HEK293 (cell line): ENCODE measurements at regions not wholly inside any gene's neighbourhood (a gene's known extent, or its start where the extent isn't known, plus 50 kb on each side); places are given as distances from the start of the nearest gene placed in this dataset.

ENCODE experiments used
- CTCF ChIA-PET: fragments of 350-600 bp; formaldehyde crosslinking; extraction: SDS; loops from one replicate; lab custom pipeline; 2021; ENCODE audit warnings: antibody characterized with exemption; lab: Yijun Ruan, JAX
- POLR2A ChIA-PET: fragments of 300-600 bp; formaldehyde crosslinking; extraction: SDS; loops from one replicate; lab custom pipeline; 2020; ENCODE audit warnings: antibody characterized with exemption, inconsistent platforms; lab: Yijun Ruan, JAX
- H3K27ac ChIP-seq: fragments of 200-500 bp; sonication (Bioruptor generic); 2 replicates; pipeline ENCODE4 v1.5.1; 2014; ENCODE audit warnings: low read depth, low read length, control low read depth, inconsistent platforms; ENCODE audit errors: extremely low read depth
- H3K36me3 ChIP-seq, 2 experiments: fragments of 200-500 bp in 1 of 2; sonication (Bioruptor generic) in 1 of 2; 1 replicate in 1 of 2; 2 replicates in 1 of 2; pipeline ENCODE4 v1.5.1; 2014 to 2017; ENCODE audit warnings: inconsistent platforms in 2 of 2, low read length in 2 of 2; ENCODE audit not compliant: control insufficient read depth in 2 of 2, insufficient read depth in 1 of 2
- H3K4me1 ChIP-seq: fragments of 200-500 bp; sonication (Bioruptor generic); 2 replicates; pipeline ENCODE4 v1.5.1; 2014; ENCODE audit warnings: mild to moderate bottlenecking, low read length, inconsistent platforms; ENCODE audit not compliant: control insufficient read depth, insufficient read depth
- H3K4me3 ChIP-seq: 2 replicates; pipeline ENCODE4 v1.5.1; 2011; ENCODE audit warnings: low read depth, mild to moderate bottlenecking, control low read depth, low read length, moderate library complexity
- H3K9me3 ChIP-seq: fragments of 200-500 bp; sonication (Bioruptor generic); 2 replicates; pipeline ENCODE4 v1.5.1; 2014; ENCODE audit warnings: low read depth, low read length, inconsistent platforms; ENCODE audit not compliant: control insufficient read depth, insufficient read depth
- HOXA7 ChIP-seq: sonication (generic); formaldehyde crosslinking; IDR thresholded peaks from 2 replicates; pipeline ENCODE4 v1.8.1; 2022; ENCODE audit warnings: missing genetic modification reagents, borderline replicate concordance
- SCRT1 ChIP-seq: fragments of 450-650 bp; formaldehyde crosslinking; IDR thresholded peaks from 2 replicates; pipeline ENCODE4 v1.5.1; 2016; ENCODE audit warnings: missing biosample characterization, missing genetic modification characterization, borderline replicate concordance
- SP7 ChIP-seq: fragments of 450-650 bp; formaldehyde crosslinking; IDR thresholded peaks from 2 replicates; pipeline ENCODE4 v1.5.1; 2016; ENCODE audit warnings: missing biosample characterization, missing genetic modification characterization
- YY2 ChIP-seq: fragments of 450-650 bp; formaldehyde crosslinking; IDR thresholded peaks from 2 replicates; pipeline ENCODE4 v1.5.1; 2016; ENCODE audit warnings: missing biosample characterization, missing genetic modification characterization
- ZNF114 ChIP-seq: fragments of 450-650 bp; formaldehyde crosslinking; IDR thresholded peaks from 2 replicates; pipeline ENCODE4 v1.5.0; 2017; ENCODE audit warnings: missing biosample characterization, missing genetic modification characterization
- ZNF175 ChIP-seq: fragments of 450-650 bp; formaldehyde crosslinking; IDR thresholded peaks from 2 replicates; pipeline ENCODE4 v1.5.1; 2016; ENCODE audit warnings: missing biosample characterization, missing genetic modification characterization
- ZNF184 ChIP-seq: fragments of 450-650 bp; IDR thresholded peaks from 2 replicates; pipeline ENCODE4 v1.5.1; 2018; ENCODE audit warnings: missing biosample characterization, mild to moderate bottlenecking, missing genetic modification characterization
- ZNF221 ChIP-seq: fragments of 450-650 bp; formaldehyde crosslinking; IDR thresholded peaks from 2 replicates; pipeline ENCODE4 v1.5.1; 2017; ENCODE audit warnings: missing biosample characterization, missing genetic modification characterization, borderline replicate concordance
- ZNF600 ChIP-seq: fragments of 450-650 bp; formaldehyde crosslinking; IDR thresholded peaks from 2 replicates; pipeline ENCODE4 v1.5.1; 2016; ENCODE audit warnings: missing biosample characterization, missing genetic modification characterization
- ZNF623 ChIP-seq: fragments of 450-650 bp; formaldehyde crosslinking; IDR thresholded peaks from 2 replicates; pipeline ENCODE4 v1.5.1; 2016; ENCODE audit warnings: missing biosample characterization, missing genetic modification characterization
- ZSCAN16 ChIP-seq: fragments of 450-650 bp; formaldehyde crosslinking; IDR thresholded peaks from 2 replicates; pipeline ENCODE4 v1.5.1; 2016; ENCODE audit warnings: missing biosample characterization, missing genetic modification characterization
- TF ChIP-seq, protein P1 (sequence below): fragments of 450-650 bp; formaldehyde crosslinking; conservative IDR thresholded peaks from 2 replicates; pipeline ENCODE4 v1.5.1; 2016; ENCODE audit warnings: low read depth, missing biosample characterization, missing genetic modification characterization
- TF ChIP-seq, protein P2 (sequence below): fragments of 450-650 bp; formaldehyde crosslinking; IDR thresholded peaks from 2 replicates; pipeline ENCODE4 v1.5.1; 2016; ENCODE audit warnings: missing biosample characterization, missing genetic modification characterization, borderline replicate concordance
- TF ChIP-seq, protein P3 (sequence below): fragments of 450-650 bp; formaldehyde crosslinking; IDR thresholded peaks from 2 replicates; pipeline ENCODE4 v1.5.1; 2017; ENCODE audit warnings: missing biosample characterization, missing genetic modification characterization
- TF ChIP-seq, protein P4 (sequence below): fragments of 450-650 bp; formaldehyde crosslinking; IDR thresholded peaks from 2 replicates; pipeline ENCODE4 v1.5.1; 2017; ENCODE audit warnings: missing biosample characterization, missing genetic modification characterization
- TF ChIP-seq, protein P5 (sequence below): fragments of 450-650 bp; formaldehyde crosslinking; IDR thresholded peaks from 2 replicates; pipeline ENCODE4 v1.5.1; 2016; ENCODE audit warnings: missing biosample characterization, missing genetic modification characterization

DNA sequence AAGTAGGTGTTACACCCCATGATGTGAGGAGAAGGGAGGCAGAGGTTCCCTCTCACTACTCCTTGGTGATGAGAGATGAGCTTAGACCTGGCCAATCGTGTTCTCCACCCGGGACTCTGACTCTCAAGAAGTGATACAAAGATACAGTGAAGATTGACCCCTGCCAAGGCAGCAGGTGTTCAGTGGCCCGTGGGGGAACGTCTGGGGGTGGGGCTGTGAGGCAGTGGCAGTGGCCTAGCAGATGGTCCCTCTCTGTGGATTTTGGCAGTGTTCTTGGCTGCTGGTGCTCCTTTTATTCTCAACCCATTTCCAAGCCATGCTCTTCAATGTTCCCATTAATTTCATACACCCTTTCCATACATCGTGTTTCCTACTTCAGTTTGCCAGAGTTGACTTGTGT, 120.4 kb upstream of the NEDD4L start (continued):
- TF ChIP-seq ZSCAN16: no peak
- TF ChIP-seq ZNF221 (tag by site-specific recombination): no peak
- TF ChIP-seq, all 188 proteins: peak for 0

DNA sequence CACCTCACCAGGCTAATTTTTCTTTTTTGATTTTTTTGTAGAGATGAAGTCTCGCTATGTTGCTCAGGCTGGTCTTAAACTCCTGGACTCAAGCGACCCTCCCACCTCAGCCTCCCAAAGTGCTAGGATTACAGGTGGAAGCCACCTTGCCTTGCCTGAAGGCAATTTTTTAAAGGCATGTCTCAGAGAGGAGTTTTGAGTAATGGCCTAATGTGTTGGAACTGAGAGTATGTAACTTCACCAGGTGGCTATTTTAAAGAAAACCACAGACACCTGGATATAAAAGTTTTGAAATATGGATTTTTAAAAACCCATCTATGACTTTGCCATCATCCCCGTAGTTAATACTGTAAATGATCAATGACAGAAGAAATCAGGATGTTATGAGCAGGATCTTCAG, 119.8 kb upstream of the ATP8B1 start:
- Histone ChIP-seq H3K36me3 (no peaks in the 10 kb centered on the region), H3K9me3 (no peaks in the 10 kb centered on the region), H3K4me1 (no peaks in the 10 kb centered on the region), H3K27ac (no peak overlapping the region), H3K4me3 (no peak overlapping the region)
- ChIA-PET CTCF (interaction anchor here (0.6 kb wide), 1 partner anchor 921 kb away, joined by 3 read pairs; no protein-coding TSS in a partner anchor), POLR2A (no interaction called here)
- TF ChIP-seq, protein P1, sequence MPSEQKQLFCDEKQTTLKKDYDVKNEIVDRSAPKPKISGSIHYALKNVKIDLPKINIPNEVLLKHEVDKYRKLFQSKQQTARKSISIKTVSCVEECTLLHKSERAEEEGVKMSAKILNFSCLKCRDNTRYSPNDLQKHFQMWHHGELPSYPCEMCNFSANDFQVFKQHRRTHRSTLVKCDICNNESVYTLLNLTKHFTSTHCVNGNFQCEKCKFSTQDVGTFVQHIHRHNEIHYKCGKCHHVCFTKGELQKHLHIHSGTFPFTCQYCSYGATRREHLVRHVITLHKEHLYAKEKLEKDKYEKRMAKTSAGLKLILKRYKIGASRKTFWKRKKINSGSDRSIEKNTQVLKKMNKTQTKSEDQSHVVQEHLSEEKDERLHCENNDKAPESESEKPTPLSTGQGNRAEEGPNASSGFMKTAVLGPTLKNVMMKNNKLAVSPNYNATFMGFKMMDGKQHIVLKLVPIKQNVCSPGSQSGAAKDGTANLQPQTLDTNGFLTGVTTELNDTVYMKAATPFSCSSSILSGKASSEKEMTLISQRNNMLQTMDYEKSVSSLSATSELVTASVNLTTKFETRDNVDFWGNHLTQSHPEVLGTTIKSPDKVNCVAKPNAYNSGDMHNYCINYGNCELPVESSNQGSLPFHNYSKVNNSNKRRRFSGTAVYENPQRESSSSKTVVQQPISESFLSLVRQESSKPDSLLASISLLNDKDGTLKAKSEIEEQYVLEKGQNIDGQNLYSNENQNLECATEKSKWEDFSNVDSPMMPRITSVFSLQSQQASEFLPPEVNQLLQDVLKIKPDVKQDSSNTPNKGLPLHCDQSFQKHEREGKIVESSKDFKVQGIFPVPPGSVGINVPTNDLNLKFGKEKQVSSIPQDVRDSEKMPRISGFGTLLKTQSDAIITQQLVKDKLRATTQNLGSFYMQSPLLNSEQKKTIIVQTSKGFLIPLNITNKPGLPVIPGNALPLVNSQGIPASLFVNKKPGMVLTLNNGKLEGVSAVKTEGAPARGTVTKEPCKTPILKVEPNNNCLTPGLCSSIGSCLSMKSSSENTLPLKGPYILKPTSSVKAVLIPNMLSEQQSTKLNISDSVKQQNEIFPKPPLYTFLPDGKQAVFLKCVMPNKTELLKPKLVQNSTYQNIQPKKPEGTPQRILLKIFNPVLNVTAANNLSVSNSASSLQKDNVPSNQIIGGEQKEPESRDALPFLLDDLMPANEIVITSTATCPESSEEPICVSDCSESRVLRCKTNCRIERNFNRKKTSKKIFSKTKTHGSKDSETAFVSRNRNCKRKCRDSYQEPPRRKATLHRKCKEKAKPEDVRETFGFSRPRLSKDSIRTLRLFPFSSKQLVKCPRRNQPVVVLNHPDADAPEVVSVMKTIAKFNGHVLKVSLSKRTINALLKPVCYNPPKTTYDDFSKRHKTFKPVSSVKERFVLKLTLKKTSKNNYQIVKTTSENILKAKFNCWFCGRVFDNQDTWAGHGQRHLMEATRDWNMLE (tag by site-specific recombination): no peak
- TF ChIP-seq SCRT1 (no peak), ZNF623 (tag by site-specific recombination) (no peak), ZNF114 (tag by site-specific recombination) (no peak), ZNF175 (tag by site-specific recombination) (no peak), HOXA7 (no peak), SP7 (no peak)
- TF ChIP-seq, protein P2, sequence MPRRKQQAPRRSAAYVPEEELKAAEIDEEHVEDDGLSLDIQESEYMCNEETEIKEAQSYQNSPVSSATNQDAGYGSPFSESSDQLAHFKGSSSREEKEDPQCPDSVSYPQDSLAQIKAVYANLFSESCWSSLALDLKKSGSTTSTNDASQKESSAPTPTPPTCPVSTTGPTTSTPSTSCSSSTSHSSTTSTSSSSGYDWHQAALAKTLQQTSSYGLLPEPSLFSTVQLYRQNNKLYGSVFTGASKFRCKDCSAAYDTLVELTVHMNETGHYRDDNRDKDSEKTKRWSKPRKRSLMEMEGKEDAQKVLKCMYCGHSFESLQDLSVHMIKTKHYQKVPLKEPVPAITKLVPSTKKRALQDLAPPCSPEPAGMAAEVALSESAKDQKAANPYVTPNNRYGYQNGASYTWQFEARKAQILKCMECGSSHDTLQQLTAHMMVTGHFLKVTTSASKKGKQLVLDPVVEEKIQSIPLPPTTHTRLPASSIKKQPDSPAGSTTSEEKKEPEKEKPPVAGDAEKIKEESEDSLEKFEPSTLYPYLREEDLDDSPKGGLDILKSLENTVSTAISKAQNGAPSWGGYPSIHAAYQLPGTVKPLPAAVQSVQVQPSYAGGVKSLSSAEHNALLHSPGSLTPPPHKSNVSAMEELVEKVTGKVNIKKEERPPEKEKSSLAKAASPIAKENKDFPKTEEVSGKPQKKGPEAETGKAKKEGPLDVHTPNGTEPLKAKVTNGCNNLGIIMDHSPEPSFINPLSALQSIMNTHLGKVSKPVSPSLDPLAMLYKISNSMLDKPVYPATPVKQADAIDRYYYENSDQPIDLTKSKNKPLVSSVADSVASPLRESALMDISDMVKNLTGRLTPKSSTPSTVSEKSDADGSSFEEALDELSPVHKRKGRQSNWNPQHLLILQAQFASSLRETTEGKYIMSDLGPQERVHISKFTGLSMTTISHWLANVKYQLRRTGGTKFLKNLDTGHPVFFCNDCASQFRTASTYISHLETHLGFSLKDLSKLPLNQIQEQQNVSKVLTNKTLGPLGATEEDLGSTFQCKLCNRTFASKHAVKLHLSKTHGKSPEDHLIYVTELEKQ (tag by site-specific recombination): no peak
- TF ChIP-seq, protein P3, sequence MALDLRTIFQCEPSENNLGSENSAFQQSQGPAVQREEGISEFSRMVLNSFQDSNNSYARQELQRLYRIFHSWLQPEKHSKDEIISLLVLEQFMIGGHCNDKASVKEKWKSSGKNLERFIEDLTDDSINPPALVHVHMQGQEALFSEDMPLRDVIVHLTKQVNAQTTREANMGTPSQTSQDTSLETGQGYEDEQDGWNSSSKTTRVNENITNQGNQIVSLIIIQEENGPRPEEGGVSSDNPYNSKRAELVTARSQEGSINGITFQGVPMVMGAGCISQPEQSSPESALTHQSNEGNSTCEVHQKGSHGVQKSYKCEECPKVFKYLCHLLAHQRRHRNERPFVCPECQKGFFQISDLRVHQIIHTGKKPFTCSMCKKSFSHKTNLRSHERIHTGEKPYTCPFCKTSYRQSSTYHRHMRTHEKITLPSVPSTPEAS (tag by site-specific recombination): no peak

DNA sequence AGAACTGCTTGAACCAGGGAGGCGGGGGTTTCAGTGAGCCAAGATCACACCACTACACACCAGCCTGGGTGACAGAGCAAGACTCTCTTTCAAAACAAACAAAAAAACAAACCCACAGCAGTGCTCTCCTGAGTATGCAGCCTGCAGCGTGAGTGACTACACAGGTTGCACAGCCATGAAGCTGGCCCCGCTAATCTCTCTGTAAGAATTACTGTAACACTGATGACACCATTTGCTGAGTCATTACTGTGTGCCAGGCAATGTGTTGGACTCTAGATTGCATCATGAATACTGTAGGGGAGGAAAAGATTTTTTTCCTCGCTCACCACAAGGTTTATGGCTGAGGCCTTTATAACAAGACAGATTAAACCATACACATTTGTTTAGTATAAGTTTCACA, 118.6 kb upstream of the ATP8B1 start:
- POLR2A ChIA-PET: no interaction called here
- TF ChIP-seq, protein P2 (tag by site-specific recombination): no peak
- TF ChIP-seq, protein P4, sequence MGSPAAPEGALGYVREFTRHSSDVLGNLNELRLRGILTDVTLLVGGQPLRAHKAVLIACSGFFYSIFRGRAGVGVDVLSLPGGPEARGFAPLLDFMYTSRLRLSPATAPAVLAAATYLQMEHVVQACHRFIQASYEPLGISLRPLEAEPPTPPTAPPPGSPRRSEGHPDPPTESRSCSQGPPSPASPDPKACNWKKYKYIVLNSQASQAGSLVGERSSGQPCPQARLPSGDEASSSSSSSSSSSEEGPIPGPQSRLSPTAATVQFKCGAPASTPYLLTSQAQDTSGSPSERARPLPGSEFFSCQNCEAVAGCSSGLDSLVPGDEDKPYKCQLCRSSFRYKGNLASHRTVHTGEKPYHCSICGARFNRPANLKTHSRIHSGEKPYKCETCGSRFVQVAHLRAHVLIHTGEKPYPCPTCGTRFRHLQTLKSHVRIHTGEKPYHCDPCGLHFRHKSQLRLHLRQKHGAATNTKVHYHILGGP (tag by site-specific recombination): no peak
- TF ChIP-seq HOXA7 (no peak), ZNF600 (tag by site-specific recombination) (no peak), YY2 (0 out of 2 replicates have a peak, but pooled peaks have one; percentile 40), ZNF184 (0 out of 2 replicates have a peak, but pooled peaks have one; percentile 35)
- TF ChIP-seq, protein P5, sequence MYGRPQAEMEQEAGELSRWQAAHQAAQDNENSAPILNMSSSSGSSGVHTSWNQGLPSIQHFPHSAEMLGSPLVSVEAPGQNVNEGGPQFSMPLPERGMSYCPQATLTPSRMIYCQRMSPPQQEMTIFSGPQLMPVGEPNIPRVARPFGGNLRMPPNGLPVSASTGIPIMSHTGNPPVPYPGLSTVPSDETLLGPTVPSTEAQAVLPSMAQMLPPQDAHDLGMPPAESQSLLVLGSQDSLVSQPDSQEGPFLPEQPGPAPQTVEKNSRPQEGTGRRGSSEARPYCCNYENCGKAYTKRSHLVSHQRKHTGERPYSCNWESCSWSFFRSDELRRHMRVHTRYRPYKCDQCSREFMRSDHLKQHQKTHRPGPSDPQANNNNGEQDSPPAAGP (tag by site-specific recombination): no peak

More for the DNA sequence above, 118.6 kb upstream of the ATP8B1 start:
- Histone ChIP-seq H3K4me1 (no peaks in the 10 kb centered on the region), H3K36me3 (no peaks in the 10 kb centered on the region), H3K9me3 (no peaks in the 10 kb centered on the region), H3K27ac (no peak overlapping the region), H3K4me3 (no peak overlapping the region)
- CTCF ChIA-PET: interaction anchor here (1.0 kb wide), 1 partner anchor 23 kb away, joined by 3 read pairs; no protein-coding TSS in a partner anchor
